HUDEP-2 (cell line): ENCODE measurements at regions not wholly inside any gene's neighbourhood (a gene's known extent, or its start where the extent isn't known, plus 50 kb on each side); places are given as distances from the start of the nearest gene placed in this dataset.

Experiments
- DNase-seq, 76 experiments: peaks; one replicate each; lab custom pipeline; 2025; ENCODE audit not compliant: unreplicated experiment in 76 of 76; lab: John Stamatoyannopoulos, UW

DNA sequence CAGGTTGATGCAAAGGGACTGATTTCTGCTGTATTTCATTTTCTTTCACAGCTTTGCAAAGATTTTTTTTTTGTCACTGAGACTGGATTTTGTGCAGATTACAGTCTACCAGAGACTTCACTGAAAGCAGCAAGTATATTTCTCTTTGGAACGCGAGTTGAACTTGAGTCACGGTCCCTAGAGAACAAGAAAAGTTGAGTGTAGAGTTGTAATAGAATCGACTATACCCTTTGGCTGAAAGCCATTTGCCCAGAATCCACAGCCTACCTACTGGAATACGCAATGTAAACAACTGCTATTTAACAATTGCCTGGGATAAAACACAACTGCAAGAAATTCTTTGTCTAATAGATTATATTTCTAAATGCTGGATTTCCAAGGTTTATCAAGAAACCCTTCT, 520.6 kb downstream of the HDGFL1 start:
- DNase-seq, result no peak

DNA sequence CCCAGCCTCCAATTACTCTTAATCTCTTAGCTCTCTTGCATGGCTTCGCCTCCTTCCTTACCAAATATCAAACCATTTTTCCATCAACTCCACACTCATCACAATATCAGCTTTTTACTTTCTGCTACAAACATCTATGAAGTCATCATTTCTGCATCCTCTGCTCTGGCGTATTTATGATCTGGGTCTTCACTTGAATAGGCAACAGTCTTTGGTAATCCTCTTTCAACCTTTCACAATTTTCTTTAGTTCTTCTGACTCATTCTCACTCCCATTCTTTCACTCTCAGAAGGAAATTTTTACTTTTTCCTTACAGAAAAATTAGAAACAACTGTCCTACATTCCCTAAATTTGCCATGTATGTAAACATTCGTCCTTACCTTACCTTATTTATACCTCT, 522.4 kb downstream of the HDGFL1 start:
- DNase-seq, result no peak

DNA sequence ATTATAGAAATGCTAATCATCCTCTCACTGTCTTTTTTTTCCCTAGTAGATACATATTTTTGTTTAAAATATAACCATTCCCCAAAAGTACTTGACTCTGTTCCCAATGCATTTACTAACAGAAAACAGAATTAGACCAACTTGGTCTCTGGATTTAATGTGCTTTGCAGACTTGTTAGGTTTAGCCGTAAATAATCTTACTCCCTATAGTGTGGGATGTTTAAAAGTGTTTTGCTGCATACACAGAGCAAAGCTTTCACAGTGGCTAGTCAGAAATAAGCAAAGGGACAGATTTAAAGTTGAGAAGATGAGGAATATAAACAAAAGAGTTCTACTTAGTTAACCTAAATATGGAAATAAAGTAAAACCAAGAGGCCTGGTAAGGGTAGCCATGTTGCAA, 527.5 kb downstream of the HDGFL1 start:
- no peak for DNase-seq

DNA sequence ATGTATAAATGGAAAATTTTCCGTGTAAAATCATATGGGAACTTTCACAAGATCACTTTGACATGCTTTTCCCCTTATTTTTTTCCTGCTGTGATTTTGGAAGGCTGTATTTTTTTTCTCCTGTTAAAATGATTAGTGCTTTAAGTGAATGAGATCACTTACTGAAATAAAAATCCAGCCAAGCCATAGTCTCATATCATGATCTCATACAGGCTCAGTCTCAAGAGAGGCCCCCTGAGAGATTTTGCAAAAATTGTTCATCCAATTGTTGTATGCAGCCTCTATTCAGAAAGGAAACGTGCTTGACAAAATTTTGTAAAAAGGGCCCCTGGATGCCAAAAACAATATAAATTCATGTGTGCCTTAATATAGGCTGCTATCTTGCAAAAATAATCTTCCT, 528.2 kb downstream of the HDGFL1 start:
- no peak for DNase-seq

DNA sequence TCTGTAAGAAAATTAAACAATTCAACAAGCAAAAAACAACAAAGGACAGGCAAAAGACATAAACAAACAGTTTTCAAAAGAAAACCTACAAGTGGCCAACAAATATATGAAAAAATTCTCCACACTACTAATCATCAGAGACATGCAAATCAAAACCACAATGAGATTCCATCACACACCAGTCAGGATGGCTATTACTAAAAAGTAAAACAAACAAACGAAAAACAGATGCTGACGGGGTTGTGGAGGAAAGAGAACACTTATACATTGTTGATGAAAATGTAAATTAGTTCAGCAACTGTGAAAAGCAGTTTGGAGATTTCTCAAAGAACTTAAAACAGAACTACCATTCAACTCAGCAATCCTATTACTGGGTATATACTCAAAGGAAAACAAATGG, 537.6 kb downstream of the HDGFL1 start:
- no peak for DNase-seq

DNA sequence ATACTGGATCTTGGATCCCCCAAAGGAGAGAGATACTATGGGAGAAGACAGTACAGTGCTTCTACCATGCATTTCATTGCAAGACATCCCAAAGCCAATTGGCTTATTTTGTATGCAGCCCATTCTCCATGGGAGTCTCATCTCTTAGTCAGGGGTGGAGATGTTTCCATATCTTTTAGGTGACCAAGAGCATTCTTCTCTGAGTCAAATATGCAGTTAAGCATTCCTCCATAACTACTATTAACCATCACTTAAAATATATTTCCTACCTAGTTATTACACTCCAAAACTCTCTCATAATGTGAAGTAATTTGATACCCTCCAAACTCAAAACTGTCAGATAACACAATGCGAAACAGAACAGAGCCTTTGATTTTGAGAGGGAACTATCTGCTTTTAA, 542.6 kb downstream of the HDGFL1 start:
- no peak for DNase-seq

DNA sequence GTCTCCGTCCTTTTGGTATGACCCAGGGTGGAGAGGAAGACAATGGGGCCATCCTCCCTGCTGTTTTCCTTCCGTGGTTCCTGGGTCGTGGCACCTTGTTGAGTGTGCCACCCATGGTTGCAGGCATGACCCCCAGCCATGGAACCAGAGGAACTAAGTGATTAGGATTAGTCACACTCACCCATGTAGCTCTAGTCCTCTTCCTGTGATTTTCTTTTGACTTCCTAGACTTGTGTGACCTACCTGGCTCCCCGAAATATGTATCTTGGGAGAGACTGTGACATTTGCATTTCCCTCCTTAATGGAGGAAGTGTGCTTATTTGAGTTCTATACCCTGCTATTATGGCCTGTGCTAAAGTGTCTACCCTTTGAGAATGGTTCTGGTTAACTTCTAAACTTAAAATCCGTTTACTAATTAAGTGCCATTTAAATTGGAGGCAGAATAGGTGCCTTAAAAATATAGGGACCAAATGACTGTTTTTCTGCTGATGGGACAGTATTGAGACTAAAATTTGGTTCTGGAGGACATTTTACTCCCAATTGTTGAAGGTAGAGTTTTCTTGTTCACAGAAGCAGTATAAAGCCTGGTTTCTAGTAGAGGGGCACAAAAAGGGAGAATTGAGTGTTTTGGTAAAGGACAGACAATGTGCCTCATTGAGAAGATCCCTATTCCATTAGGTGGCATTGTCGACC, 545.6 kb downstream of the HDGFL1 start:
- DNase-seq, result no peak

- DNase-seq, result no peak
These were observed 568.2 kb downstream of the HDGFL1 start for GRCh38 chr6:23137611-23138010.

- no peak for DNase-seq
These were observed 571.5 kb downstream of the HDGFL1 start for GRCh38 chr6:23140871-23141270.

GRCh38 chr6:23145781-23146180, 576.4 kb downstream of the HDGFL1 start:
- no peak for DNase-seq

- DNase-seq, result no peak
These were observed 584.8 kb downstream of the HDGFL1 start for GRCh38 chr6:23154159-23154558.

- DNase-seq, result no peak
These were observed 600.7 kb downstream of the HDGFL1 start for GRCh38 chr6:23170049-23170448.

DNA sequence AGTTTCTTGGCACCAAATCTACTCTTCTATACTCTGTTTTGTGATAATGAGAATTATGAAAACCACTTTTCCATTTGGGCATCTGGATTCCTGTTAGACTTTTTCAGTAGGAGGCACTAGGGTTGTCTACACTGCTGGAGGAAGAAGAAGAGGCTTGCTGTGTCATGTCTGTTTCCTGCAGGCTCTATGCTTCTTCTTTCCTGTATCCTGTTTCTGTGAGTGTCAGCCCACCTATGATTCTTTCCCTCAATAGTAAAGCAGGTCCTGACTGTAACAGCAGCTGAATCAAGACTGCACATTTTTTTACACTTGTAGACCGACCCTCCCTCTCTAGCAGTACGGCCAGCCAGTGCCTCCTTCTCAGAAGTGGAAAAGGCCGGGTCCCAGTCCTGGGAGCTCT, 603.9 kb downstream of the HDGFL1 start:
- no peak for DNase-seq

- no peak for DNase-seq
These were observed 605.5 kb downstream of the HDGFL1 start for GRCh38 chr6:23174781-23175361.

DNA sequence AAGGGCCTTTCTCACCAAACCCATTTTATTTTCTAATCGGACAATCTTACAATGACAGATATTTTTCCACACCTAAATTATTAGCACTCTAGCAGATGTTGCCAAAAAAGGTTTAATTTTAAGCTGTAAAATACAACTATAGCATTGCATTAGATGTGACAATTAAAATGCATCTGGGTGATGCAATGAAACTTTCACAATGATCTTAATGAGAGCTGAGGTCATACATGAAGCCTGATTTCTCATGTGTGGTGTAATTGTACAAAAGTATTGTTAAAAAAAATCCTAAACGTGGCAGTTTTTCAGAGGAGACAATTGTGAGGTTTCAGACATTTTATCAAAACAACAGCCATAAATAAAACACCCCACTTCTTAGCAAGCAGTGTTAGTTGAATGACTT, 606.0 kb downstream of the HDGFL1 start:
- no peak for DNase-seq

GRCh38 chr6:23176471-23176870, 607.1 kb downstream of the HDGFL1 start:
- DNase-seq, result no peak

GRCh38 chr6:23176883-23177282, 607.5 kb downstream of the HDGFL1 start:
- no peak for DNase-seq

GRCh38 chr6:23177806-23178205, 608.4 kb downstream of the HDGFL1 start:
- no peak for DNase-seq

GRCh38 chr6:23179994-23180393, 610.6 kb downstream of the HDGFL1 start:
- no peak for DNase-seq

DNA sequence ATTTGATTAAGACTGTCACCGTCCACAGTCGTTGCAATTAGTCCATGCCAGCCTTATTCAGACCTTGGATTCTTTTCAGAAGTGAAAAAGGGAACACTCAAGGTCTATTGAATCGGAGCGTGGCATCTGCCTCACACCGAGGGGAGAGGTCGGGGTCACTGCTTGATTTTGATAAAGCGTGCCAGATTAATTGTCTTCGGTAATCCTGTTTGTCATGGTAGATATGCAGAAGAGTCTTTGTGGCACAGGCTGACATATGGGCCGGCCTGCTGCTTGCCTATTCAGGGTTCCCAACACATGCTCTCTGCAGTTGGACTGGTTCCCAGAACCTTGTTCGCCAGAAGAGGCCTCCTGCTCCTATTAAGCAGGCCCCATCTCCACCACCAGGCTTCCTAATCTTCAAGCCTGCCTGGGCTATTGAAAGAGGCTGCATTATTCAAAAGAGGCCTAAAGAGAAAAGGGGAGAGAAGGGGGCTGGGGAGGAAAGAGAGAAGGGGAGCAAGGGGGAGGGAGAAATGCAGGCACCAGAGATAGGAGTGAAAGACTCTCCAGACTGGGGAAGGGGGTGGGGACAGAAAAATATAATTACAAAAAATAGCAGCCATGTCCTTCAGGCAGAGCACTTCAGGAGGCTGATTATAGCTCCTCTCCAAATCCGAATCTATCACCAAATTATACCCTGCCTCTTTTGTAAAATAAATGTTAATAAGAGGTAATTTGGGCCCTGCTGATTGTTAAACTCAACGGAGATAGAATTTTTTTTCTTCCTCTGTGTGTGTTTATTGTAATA, 611.3 kb downstream of the HDGFL1 start:
- DNase-seq, result peak in 16 of 76 experiments; percentile 4 to 87 (median 50)

GRCh38 chr6:23181356-23182110, 612.2 kb downstream of the HDGFL1 start:
- DNase-seq, result no peak
